Mesothelial cell of epicardium (in vitro differentiated cells): ENCODE measurements at regions not wholly inside any gene's neighbourhood (a gene's known extent, or its start where the extent isn't known, plus 50 kb on each side); places are given as distances from the start of the nearest gene placed in this dataset.

Source experiments
- DNase-seq, 2 experiments: peaks; one replicate each; pipeline ENCODE4 v3.0.0; 2021; ENCODE audit warnings: low spot score in 2 of 2; ENCODE audit not compliant: unreplicated experiment in 2 of 2
- H3K27ac Mint-ChIP-seq: 2 replicates; pipeline ENCODE4 v1.8.0; 2021; ENCODE audit warnings: mixed read lengths
- H3K27me3 Mint-ChIP-seq: 2 replicates; pipeline ENCODE4 v1.8.0; 2021; ENCODE audit warnings: low read depth, mixed read lengths
- H3K36me3 Mint-ChIP-seq: 2 replicates; pipeline ENCODE4 v1.8.0; 2021; ENCODE audit warnings: mixed read lengths
- H3K4me1 Mint-ChIP-seq: 2 replicates; pipeline ENCODE4 v1.8.0; 2021; ENCODE audit warnings: mixed read lengths
- H3K4me3 Mint-ChIP-seq: 2 replicates; pipeline ENCODE4 v1.8.0; 2021; ENCODE audit warnings: mild to moderate bottlenecking, moderate library complexity, mixed read lengths
- H3K9me3 Mint-ChIP-seq: 2 replicates; pipeline ENCODE4 v1.8.0; 2021; ENCODE audit warnings: mixed read lengths
- TF ChIP-seq, protein P1 (sequence below): fragments of 200-600 bp; sonication (generic); IDR thresholded peaks from one replicate; pipeline ENCODE4 v1.5.0; 2021; ENCODE audit warnings: antibody characterized with exemption; ENCODE audit not compliant: unreplicated experiment

DNA sequence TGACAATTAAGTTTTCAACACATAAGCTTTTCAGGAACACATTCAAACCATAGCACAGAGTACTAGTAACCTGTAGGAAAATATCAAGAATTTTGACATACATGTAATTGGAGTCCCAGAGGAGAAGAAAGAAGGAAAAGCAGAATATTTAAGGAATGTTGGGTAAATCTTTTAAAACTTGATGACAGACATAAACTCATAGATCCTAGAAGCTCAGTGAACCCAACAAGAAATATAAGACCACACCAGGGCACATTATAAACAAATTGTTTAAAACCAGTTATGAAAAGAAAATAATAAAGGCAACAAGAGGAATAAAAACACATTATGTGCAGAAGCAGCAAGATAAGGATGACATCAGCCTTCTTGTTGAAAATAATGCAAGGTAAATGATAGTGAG lies 151.5 kb upstream of the ATXN1 start:
- Mint-ChIP-seq H3K4me1 (no peaks in the 10 kb centered on the region), H3K27ac (no peak overlapping the region), H3K36me3 (peaks cover 3% of the 10 kb centered on the region), H3K27me3 (no peaks in the 10 kb centered on the region), H3K9me3 (peaks cover 28% of the 10 kb centered on the region), H3K4me3 (no peak overlapping the region)
- TF ChIP-seq, protein P1, sequence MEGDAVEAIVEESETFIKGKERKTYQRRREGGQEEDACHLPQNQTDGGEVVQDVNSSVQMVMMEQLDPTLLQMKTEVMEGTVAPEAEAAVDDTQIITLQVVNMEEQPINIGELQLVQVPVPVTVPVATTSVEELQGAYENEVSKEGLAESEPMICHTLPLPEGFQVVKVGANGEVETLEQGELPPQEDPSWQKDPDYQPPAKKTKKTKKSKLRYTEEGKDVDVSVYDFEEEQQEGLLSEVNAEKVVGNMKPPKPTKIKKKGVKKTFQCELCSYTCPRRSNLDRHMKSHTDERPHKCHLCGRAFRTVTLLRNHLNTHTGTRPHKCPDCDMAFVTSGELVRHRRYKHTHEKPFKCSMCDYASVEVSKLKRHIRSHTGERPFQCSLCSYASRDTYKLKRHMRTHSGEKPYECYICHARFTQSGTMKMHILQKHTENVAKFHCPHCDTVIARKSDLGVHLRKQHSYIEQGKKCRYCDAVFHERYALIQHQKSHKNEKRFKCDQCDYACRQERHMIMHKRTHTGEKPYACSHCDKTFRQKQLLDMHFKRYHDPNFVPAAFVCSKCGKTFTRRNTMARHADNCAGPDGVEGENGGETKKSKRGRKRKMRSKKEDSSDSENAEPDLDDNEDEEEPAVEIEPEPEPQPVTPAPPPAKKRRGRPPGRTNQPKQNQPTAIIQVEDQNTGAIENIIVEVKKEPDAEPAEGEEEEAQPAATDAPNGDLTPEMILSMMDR, result no peak
- no peak for DNase-seq

DNA sequence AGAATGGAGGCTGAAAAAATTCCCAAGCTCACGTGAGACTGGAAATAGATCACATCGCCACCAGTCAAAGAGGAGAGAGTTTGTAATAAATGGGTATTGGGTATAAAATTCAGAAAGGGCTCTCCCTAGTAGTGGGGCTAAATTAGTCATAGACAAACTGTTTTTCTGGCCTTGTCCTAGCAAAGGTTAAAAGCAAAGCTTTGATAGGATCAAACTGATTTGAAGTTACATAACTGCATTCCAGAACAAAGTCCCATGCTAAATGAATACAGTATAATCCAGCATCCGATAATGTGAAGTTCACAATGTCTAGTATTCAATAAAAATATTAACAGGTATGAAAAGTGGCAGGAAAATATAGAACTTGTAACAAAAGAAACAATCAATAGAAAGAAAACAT lies 149.8 kb upstream of the ATXN1 start:
- Mint-ChIP-seq H3K27ac (no peak overlapping the region), H3K36me3 (peaks cover 3% of the 10 kb centered on the region), H3K4me3 (no peak overlapping the region), H3K4me1 (no peaks in the 10 kb centered on the region), H3K27me3 (peaks cover 3% of the 10 kb centered on the region), H3K9me3 (peaks cover 28% of the 10 kb centered on the region)
- DNase-seq, result no peak
- TF ChIP-seq, protein P1, result no peak

DNA sequence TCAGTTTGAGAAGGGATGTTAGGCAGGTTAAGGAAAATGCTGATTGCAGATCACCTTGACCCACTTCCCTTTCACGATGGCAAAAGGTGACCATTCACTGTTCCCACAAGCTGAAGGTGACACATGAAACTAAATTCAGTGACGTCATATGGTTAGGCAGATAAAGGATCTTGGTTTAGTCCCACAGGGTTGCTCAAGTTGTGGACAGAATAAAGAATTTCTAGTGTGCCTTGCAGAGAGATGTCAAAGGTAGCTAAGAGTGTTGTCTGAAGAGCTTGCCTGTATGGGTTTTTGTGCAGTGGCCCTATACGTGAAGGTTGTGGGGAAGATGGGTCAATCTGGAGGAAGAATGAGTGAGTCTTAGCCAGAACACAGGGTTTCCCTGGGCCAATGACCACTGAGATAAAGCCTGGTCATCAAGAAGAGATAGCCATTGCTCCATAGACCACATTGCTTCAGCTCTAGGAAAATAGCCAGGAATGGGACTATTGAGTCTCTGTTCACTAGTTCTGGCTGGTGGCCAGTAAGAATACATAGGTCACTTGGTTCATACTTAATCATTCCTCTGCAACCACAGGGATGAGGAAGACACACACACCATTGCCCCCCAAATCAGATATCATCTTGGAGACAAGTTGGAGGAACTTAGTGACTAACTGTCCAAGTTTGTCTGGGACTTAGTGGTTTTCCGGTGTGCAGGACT lies 148.5 kb upstream of the ATXN1 start:
- no peak overlapping the region for H3K27ac Mint-ChIP-seq
- TF ChIP-seq, protein P1, result no peak
- H3K27me3 Mint-ChIP-seq, result peaks cover 3% of the 10 kb centered on the region
- no peaks in the 10 kb centered on the region for H3K4me1 Mint-ChIP-seq
- peaks cover 3% of the 10 kb centered on the region for H3K36me3 Mint-ChIP-seq
- H3K9me3 Mint-ChIP-seq, result peaks cover 24% of the 10 kb centered on the region
- no peak overlapping the region for H3K4me3 Mint-ChIP-seq
- DNase-seq, result no peak

DNA sequence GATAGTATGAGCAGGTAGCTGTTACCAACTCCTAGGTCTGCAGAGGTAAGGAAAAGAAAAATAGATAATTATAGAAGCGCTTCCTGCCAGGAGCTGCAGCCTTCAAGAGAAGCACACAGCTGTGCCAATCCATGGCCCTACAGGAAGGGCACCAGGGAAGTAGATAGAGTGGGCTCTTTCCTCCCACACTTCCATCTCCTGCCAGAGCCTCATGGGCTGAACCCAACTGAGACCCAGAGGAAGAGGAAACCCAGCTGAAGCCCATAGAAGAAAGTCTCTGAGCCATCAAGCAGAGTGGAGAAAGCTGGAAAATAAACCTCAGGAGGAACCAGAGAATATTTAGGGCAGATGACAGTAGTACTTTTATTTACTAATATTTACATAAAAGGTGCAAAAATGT lies 146.7 kb upstream of the ATXN1 start:
- Mint-ChIP-seq H3K27me3 (peaks cover 3% of the 10 kb centered on the region), H3K4me1 (peaks cover 7% of the 10 kb centered on the region), H3K4me3 (no peak overlapping the region), H3K36me3 (peaks cover 3% of the 10 kb centered on the region), H3K27ac (no peak overlapping the region), H3K9me3 (peaks cover 9% of the 10 kb centered on the region)
- DNase-seq, result no peak
- TF ChIP-seq, protein P1, result no peak

DNA sequence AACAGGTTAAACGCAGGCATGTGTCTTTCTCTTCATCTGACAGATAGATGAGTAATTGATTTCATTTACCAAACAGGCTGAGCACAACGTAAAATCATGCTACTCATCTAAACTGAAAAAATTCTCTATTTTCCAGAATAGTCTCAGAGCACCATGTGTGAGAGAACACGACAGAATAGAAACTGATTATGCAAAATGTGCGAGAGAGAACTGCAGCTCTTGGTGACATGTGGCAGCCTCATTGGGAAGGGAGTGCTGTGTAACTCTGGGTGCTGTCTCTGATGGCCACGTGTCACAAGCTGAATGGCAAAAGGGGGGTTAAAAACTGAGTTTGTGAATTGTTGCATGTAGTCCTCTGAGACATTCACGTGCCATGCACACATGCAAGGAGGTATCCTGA lies 143.7 kb upstream of the ATXN1 start:
- H3K36me3 Mint-ChIP-seq, result no peaks in the 10 kb centered on the region
- H3K9me3 Mint-ChIP-seq, result no peaks in the 10 kb centered on the region
- peaks cover 3% of the 10 kb centered on the region for H3K27me3 Mint-ChIP-seq

More for the DNA sequence above, 143.7 kb upstream of the ATXN1 start:
- H3K4me3 Mint-ChIP-seq, result no peak overlapping the region
- DNase-seq, result no peak
- TF ChIP-seq, protein P1, result no peak
- no peak overlapping the region for H3K27ac Mint-ChIP-seq
- H3K4me1 Mint-ChIP-seq, result peaks cover 8% of the 10 kb centered on the region
